Caco-2 (cell line): ENCODE measurements at regions not wholly inside any gene's neighbourhood (a gene's known extent, or its start where the extent isn't known, plus 50 kb on each side); places are given as distances from the start of the nearest gene placed in this dataset.
"Not testable (repeated sequence)": the region's sequence is repeated elsewhere in the genome, so short reads cannot be mapped to it uniquely, and the experiment has no call there.

Experiments
- BruUV-seq: library from RNA; stranded (reverse); fragments of 400-500 nt; replicated peaks from 2 replicates; lab custom pipeline; 2021; lab: Mats Ljungman, UMichigan
- CTCF ChIA-PET: fragments of 300-600 bp; sonication (Branson Sonifier 250); formaldehyde crosslinking; loops from one replicate; lab custom pipeline; 2022; ENCODE audit warnings: antibody characterized with exemption; lab: Charles Lee
- POLR2A ChIA-PET: fragments of 300-600 bp; sonication (Branson Sonifier 250); formaldehyde crosslinking; loops from one replicate; lab custom pipeline; 2022; ENCODE audit warnings: antibody characterized with exemption; lab: Charles Lee
- DNase-seq, 2 experiments: peaks; one replicate each; pipeline versions ENCODE4 v3.0.0 to v3.0.0-alpha.2; 2020 to 2022
- H3K27me3 ChIP-seq: replicated peaks from 2 replicates; pipeline ENCODE4 v1.6.0; 2011; ENCODE audit warnings: low read length; ENCODE audit not compliant: control insufficient read depth, insufficient read depth
- H3K36me3 ChIP-seq: 2 replicates; pipeline ENCODE4 v1.5.1; 2011; ENCODE audit warnings: low read length; ENCODE audit not compliant: control insufficient read depth, insufficient read depth
- H3K4me1 ChIP-seq: fragments of 250-450 bp; sonication (Bioruptor Pico); 2 replicates; pipeline ENCODE4 v1.5.1; 2020; ENCODE audit warnings: mild to moderate bottlenecking
- H3K4me3 ChIP-seq: 2 replicates; pipeline ENCODE4 v1.5.1; 2011; ENCODE audit warnings: low read depth, mild to moderate bottlenecking, control low read depth, low read length
- H3K9me3 ChIP-seq: fragments of 250-450 bp; sonication (Bioruptor Pico); 2 replicates; pipeline ENCODE4 v1.5.1; 2020; ENCODE audit warnings: mild to moderate bottlenecking, moderate library complexity
- H3K27ac Mint-ChIP-seq: one replicate; pipeline ENCODE4 v1.8.0; 2022; ENCODE audit warnings: mixed read lengths; ENCODE audit not compliant: unreplicated experiment
- H3K27me3 Mint-ChIP-seq: one replicate; pipeline ENCODE4 v1.8.0; 2022; ENCODE audit warnings: mixed read lengths; ENCODE audit not compliant: insufficient read depth, unreplicated experiment
- H3K36me3 Mint-ChIP-seq: one replicate; pipeline ENCODE4 v1.8.0; 2022; ENCODE audit warnings: mild to moderate bottlenecking, mixed read lengths; ENCODE audit not compliant: insufficient read depth, unreplicated experiment
- H3K4me1 Mint-ChIP-seq: one replicate; pipeline ENCODE4 v1.8.0; 2022; ENCODE audit warnings: low read depth, mixed read lengths; ENCODE audit not compliant: unreplicated experiment
- H3K4me3 Mint-ChIP-seq: one replicate; pipeline ENCODE4 v1.8.0; 2022; ENCODE audit warnings: mild to moderate bottlenecking, moderate library complexity, mixed read lengths; ENCODE audit not compliant: unreplicated experiment
- H3K9me3 Mint-ChIP-seq: one replicate; pipeline ENCODE4 v1.8.0; 2022; ENCODE audit warnings: mixed read lengths; ENCODE audit not compliant: unreplicated experiment
- CTCF ChIP-seq, 2 experiments: fragments of 200-600 bp in 1 of 2; IDR thresholded peaks; 1 replicate in 1 of 2; 2 replicates in 1 of 2; pipeline versions ENCODE4 v1.5.1 to v1.8.0; 2011 to 2022; ENCODE audit warnings: antibody characterized with exemption in 1 of 2, control low read depth in 1 of 2, inconsistent platforms in 1 of 2, low read depth in 1 of 2, low read length in 1 of 2, mild to moderate bottlenecking in 1 of 2, moderate library complexity in 1 of 2; ENCODE audit not compliant: insufficient read depth in 1 of 2, severe bottlenecking in 1 of 2, unreplicated experiment in 1 of 2
- intact Hi-C: fragments of 100-400 bp; cut with micrococcal nuclease; formaldehyde crosslinking; loops from one replicate; pipeline ENCODE4 v1.10.0; 2022; ENCODE audit not compliant: unreplicated experiment

DNA sequence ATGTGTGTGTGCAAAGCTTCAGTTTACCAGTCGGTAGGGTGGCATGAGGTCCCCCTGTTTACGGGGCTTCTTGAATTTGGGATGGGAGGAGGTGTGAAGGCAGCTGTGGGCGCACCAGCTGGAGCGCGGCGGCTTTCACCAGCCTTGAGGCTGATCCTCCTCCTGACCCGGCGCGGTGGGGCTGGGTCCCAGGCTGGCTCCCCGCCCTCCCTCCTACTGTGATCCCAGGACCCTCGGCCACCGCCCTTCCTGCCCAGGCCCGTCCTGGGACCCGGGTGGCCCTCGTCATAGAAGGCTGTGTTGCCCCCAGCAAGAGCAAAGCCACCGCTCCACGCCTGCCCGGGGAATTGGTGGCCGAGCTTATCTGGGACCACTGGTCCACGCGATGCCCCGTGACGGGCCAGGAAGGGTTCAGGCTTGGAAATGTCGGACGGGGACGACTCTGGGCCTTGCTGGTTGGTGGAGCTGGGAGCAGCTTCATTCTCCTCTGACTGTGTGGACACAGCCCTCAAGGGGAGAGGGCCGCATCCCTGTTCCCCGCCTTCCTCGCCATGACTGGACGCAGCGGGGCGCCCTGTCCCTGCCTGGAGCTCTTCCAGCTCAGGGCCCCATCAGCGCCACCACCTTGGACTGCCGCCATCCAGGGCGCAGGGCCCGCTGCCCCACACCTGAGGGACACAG, 271.1 kb upstream of the IRX1 start:
- H3K27ac Mint-ChIP-seq: no peak overlapping the region
- H3K9me3 Mint-ChIP-seq: no peaks in the 10 kb centered on the region
- H3K4me1 ChIP-seq: no peaks in the 10 kb centered on the region
- no peak for DNase-seq
- intact Hi-C loops: no loop called here
- TF ChIP-seq CTCF (IDR thresholded peaks at IDR 0.05; ENCODE audit: insufficient read depth in 1 of 2, low read depth in 1 of 2, low read length in 1 of 2, severe bottlenecking in 1 of 2, unreplicated experiment in 1 of 2): no peak
- no TSS peak for BruUV-seq
- H3K36me3 Mint-ChIP-seq: no peaks in the 10 kb centered on the region
- no peaks in the 10 kb centered on the region for H3K27me3 Mint-ChIP-seq
- H3K4me3 Mint-ChIP-seq: no peak overlapping the region
- peaks cover 15% of the 10 kb centered on the region; the same call in 1 of the 2 replicates for H3K9me3 ChIP-seq
- no peak overlapping the region for H3K4me3 ChIP-seq
- H3K4me1 Mint-ChIP-seq: no peaks in the 10 kb centered on the region
- no peaks in the 10 kb centered on the region for H3K27me3 ChIP-seq
- POLR2A ChIA-PET: no interaction called here
- CTCF ChIA-PET: no interaction called here
- no peaks in the 10 kb centered on the region for H3K36me3 ChIP-seq

DNA sequence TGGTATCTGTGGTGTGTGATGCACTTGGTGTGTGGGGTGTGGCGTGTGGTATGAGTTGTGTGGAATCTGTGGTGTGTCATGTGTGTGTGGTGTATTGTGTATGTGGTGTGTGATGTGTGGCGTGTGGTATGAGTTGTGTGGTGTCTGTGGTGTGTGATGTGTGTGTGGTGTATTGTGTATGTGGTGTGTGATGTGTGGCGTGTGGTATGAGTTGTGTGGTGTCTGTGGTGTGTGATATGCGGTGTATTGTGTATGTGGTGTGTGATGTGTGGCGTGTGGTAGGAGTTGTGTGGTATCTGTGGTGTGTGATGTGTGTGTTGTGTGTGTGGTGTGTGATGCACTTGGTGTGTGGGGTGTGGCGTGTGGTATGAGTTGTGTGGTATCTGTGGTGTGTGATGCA, 271.7 kb upstream of the IRX1 start:
- POLR2A ChIA-PET, H3K27me3 ChIP-seq, H3K4me3 Mint-ChIP-seq, H3K27ac Mint-ChIP-seq, H3K36me3 Mint-ChIP-seq, H3K4me1 Mint-ChIP-seq, DNase-seq, BruUV-seq, H3K4me1 ChIP-seq, H3K27me3 Mint-ChIP-seq, H3K9me3 Mint-ChIP-seq, intact Hi-C loops, CTCF ChIA-PET, H3K36me3 ChIP-seq, H3K4me3 ChIP-seq: not testable (repeated sequence)
- H3K9me3 ChIP-seq: peaks cover 15% of the 10 kb centered on the region; the same call in 1 of the 2 replicates

- H3K9me3 ChIP-seq: peaks cover 15% of the 10 kb centered on the region; the same call in 1 of the 2 replicates
- intact Hi-C loops: no loop called here
- no peaks in the 10 kb centered on the region for H3K4me1 ChIP-seq
- H3K27ac Mint-ChIP-seq: no peak overlapping the region
- no peaks in the 10 kb centered on the region for H3K9me3 Mint-ChIP-seq
- no peak overlapping the region for H3K4me3 ChIP-seq
- H3K27me3 ChIP-seq: no peaks in the 10 kb centered on the region
- H3K4me3 Mint-ChIP-seq: no peak overlapping the region
- no peak for TF ChIP-seq CTCF (IDR thresholded peaks at IDR 0.05; ENCODE audit: insufficient read depth in 1 of 2, low read depth in 1 of 2, low read length in 1 of 2, severe bottlenecking in 1 of 2, unreplicated experiment in 1 of 2)
- H3K36me3 ChIP-seq: no peaks in the 10 kb centered on the region
- POLR2A ChIA-PET: no interaction called here
- H3K27me3 Mint-ChIP-seq: no peaks in the 10 kb centered on the region
- H3K36me3 Mint-ChIP-seq: no peaks in the 10 kb centered on the region
- no peak for DNase-seq
- CTCF ChIA-PET: no interaction called here
- H3K4me1 Mint-ChIP-seq: no peaks in the 10 kb centered on the region
- no TSS peak for BruUV-seq
Measured at GRCh38 chr5:3323144-3323543, 272.5 kb upstream of the IRX1 start.
